ENCODE measurements at regions not wholly inside any gene's neighbourhood (a gene's known extent, or its start where the extent isn't known, plus 50 kb on each side); places are given as distances from the start of the nearest gene placed in this dataset.

DNA sequence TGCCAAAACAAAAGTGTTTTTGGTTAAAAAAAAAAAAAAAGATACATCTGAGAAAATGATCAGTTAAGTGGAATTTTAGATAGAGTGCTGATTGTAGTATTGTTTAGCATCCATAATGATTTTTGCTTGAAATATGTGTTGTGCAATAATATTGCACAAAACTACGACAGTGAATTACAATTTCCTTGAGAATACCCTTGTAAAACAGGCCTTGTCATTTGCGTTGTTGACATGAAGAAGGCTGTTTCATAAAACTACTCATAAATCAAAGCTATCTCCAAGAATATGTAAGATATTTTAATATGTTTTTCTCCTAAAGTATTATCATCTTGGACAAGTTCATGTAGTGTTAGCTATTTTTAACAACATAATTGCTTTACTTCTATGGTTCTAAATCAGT is 1077.0 kb downstream of the LRFN5 start:
- no peak overlapping the region for H3K27ac Mint-ChIP-seq (ENCODE audit: unreplicated experiment)
- H3K9me3 Mint-ChIP-seq (ENCODE audit: low read depth), result no peaks in the 10 kb centered on the region
- H3K27me3 Mint-ChIP-seq (ENCODE audit: low read depth), result peaks cover 3% of the 10 kb centered on the region
- no peaks in the 10 kb centered on the region for H3K4me1 Mint-ChIP-seq (ENCODE audit: low read depth)
- no peak overlapping the region for H3K4me3 Mint-ChIP-seq (ENCODE audit: unreplicated experiment)
- TF ChIP-seq CTCF (IDR thresholded peaks at IDR 0.05), result no peak
- DNase-seq (ENCODE audit: low spot score), result no peak
- H3K36me3 Mint-ChIP-seq (ENCODE audit: low read depth), result no peaks in the 10 kb centered on the region

GRCh38 chr14:42676636-42677035 is 1070.0 kb downstream of the LRFN5 start:
- no peak for DNase-seq (ENCODE audit: low spot score)
- no peak for TF ChIP-seq CTCF (IDR thresholded peaks at IDR 0.05)
- Mint-ChIP-seq H3K27me3 (ENCODE audit: low read depth) (peaks cover 3% of the 10 kb centered on the region), H3K27ac (ENCODE audit: unreplicated experiment) (no peak overlapping the region), H3K36me3 (ENCODE audit: low read depth) (no peaks in the 10 kb centered on the region), H3K4me1 (ENCODE audit: low read depth) (no peaks in the 10 kb centered on the region), H3K4me3 (ENCODE audit: unreplicated experiment) (no peak overlapping the region), H3K9me3 (ENCODE audit: low read depth) (peaks cover 9% of the 10 kb centered on the region)

DNA sequence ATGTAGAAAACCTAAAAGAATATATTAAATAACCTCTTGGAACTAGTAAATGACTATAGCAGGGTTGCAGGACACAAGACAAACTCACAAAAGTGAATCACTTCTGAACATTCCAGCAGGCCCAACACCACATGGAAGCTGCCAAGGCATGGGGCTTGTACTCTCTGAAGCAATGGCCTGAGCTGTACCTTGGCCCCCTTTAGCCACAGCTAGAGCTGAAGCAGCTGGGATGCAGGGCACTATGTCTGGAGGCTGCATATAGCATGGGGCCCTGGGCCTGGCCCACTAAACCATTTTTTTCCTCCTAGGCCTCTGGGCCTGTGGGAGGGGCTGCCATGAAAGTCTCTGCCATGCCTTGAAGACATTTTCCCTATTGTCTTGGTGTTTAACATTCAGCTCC is 1067.3 kb downstream of the LRFN5 start:
- peaks cover 3% of the 10 kb centered on the region for H3K27me3 Mint-ChIP-seq (ENCODE audit: low read depth)
- H3K4me3 Mint-ChIP-seq (ENCODE audit: unreplicated experiment), result no peak overlapping the region
- no peaks in the 10 kb centered on the region for H3K36me3 Mint-ChIP-seq (ENCODE audit: low read depth)
- DNase-seq (ENCODE audit: low spot score), result no peak
- peaks cover 9% of the 10 kb centered on the region for H3K9me3 Mint-ChIP-seq (ENCODE audit: low read depth)
- TF ChIP-seq CTCF (IDR thresholded peaks at IDR 0.05), result no peak
- no peaks in the 10 kb centered on the region for H3K4me1 Mint-ChIP-seq (ENCODE audit: low read depth)
- no peak overlapping the region for H3K27ac Mint-ChIP-seq (ENCODE audit: unreplicated experiment)

DNA sequence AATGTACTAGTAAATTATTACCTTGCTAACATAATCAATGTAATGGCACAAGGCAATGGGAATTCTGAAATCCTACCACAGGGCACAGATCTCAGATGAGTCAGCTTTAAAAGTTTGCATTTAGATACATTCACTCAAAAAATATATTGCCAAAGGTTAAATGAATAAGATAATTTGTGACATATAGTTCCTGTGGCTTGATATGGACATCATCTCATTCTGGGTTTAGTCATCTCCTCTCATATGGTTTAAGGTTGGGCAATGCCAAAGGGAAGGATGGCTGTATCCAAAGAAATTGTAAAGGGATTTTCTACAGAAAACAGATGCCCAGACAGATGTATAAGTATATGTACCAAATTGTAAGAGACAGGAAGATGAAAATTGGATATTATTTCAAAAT is 1065.0 kb downstream of the LRFN5 start:
- Mint-ChIP-seq H3K36me3 (ENCODE audit: low read depth) (no peaks in the 10 kb centered on the region), H3K27ac (ENCODE audit: unreplicated experiment) (no peak overlapping the region), H3K27me3 (ENCODE audit: low read depth) (peaks cover 3% of the 10 kb centered on the region), H3K4me3 (ENCODE audit: unreplicated experiment) (no peak overlapping the region), H3K9me3 (ENCODE audit: low read depth) (peaks cover 9% of the 10 kb centered on the region), H3K4me1 (ENCODE audit: low read depth) (no peaks in the 10 kb centered on the region)
- no peak for DNase-seq (ENCODE audit: low spot score)
- TF ChIP-seq CTCF (IDR thresholded peaks at IDR 0.05), result no peak

GRCh38 chr14:42665083-42665482 is 1058.4 kb downstream of the LRFN5 start:
- no peak for DNase-seq (ENCODE audit: low spot score)
- Mint-ChIP-seq H3K27me3 (ENCODE audit: low read depth) (no peaks in the 10 kb centered on the region), H3K36me3 (ENCODE audit: low read depth) (no peaks in the 10 kb centered on the region), H3K27ac (ENCODE audit: unreplicated experiment) (no peak overlapping the region), H3K9me3 (ENCODE audit: low read depth) (no peaks in the 10 kb centered on the region), H3K4me1 (ENCODE audit: low read depth) (no peaks in the 10 kb centered on the region), H3K4me3 (ENCODE audit: unreplicated experiment) (no peak overlapping the region)
- TF ChIP-seq CTCF (IDR thresholded peaks at IDR 0.05), result no peak

All from chondrocyte (in vitro differentiated cells).